ENCODE measurements at regions not wholly inside any gene's neighbourhood (a gene's known extent, or its start where the extent isn't known, plus 50 kb on each side); places are given as distances from the start of the nearest gene placed in this dataset.

DNA sequence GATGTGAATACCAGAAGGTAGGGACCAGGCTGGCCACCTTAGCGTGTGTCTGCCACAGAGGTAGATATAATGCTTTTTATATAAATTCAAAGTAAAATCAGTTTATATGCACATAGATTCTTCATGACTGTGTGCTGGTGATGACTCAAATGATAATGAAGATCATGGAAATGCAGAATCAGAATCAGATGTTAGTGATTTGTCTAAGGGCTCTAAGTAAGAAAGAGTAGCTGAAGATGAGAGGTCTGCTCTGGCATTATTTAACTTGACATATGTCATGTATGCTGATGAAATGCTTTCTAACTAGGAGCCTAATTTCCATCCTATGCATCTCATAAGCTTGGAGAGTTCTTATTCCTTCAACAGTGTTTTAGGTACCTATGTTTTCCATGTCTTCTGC, 50.3 kb upstream of the DPH6 start:
- H3K27me3 ChIP-seq (ENCODE audit: control insufficient read depth, insufficient read depth, low read length) = no peaks in the 10 kb centered on the region
- H3K36me3 ChIP-seq (ENCODE audit: control insufficient read depth, insufficient read depth, low read length) = no peaks in the 10 kb centered on the region
- no peak for FAIRE-seq
- no peak for DNase-seq (ENCODE audit: low read depth)
- TF ChIP-seq, protein P1, sequence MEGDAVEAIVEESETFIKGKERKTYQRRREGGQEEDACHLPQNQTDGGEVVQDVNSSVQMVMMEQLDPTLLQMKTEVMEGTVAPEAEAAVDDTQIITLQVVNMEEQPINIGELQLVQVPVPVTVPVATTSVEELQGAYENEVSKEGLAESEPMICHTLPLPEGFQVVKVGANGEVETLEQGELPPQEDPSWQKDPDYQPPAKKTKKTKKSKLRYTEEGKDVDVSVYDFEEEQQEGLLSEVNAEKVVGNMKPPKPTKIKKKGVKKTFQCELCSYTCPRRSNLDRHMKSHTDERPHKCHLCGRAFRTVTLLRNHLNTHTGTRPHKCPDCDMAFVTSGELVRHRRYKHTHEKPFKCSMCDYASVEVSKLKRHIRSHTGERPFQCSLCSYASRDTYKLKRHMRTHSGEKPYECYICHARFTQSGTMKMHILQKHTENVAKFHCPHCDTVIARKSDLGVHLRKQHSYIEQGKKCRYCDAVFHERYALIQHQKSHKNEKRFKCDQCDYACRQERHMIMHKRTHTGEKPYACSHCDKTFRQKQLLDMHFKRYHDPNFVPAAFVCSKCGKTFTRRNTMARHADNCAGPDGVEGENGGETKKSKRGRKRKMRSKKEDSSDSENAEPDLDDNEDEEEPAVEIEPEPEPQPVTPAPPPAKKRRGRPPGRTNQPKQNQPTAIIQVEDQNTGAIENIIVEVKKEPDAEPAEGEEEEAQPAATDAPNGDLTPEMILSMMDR (IDR thresholded peaks at IDR 0.05; ENCODE audit: insufficient read depth, low read length, severe bottlenecking) = no peak
- no peak overlapping the region for H3K4me3 ChIP-seq (ENCODE audit: low read depth, low read length)

- H3K27me3 ChIP-seq (ENCODE audit: control insufficient read depth, insufficient read depth, low read length) = no peaks in the 10 kb centered on the region
- no peaks in the 10 kb centered on the region for H3K36me3 ChIP-seq (ENCODE audit: control insufficient read depth, insufficient read depth, low read length)
- no peak for DNase-seq (ENCODE audit: low read depth)
- H3K4me3 ChIP-seq (ENCODE audit: low read depth, low read length) = no peak overlapping the region
- FAIRE-seq = no peak
- TF ChIP-seq, protein P1 (IDR thresholded peaks at IDR 0.05; ENCODE audit: insufficient read depth, low read length, severe bottlenecking) = no peak
Observed at GRCh38 chr15:35602836-35603235, 56.9 kb upstream of the DPH6 start.

- no peak overlapping the region for H3K4me3 ChIP-seq (ENCODE audit: low read depth, low read length)
- TF ChIP-seq, protein P1 (IDR thresholded peaks at IDR 0.05; ENCODE audit: insufficient read depth, low read length, severe bottlenecking) = no peak
- FAIRE-seq = no peak
- no peaks in the 10 kb centered on the region for H3K36me3 ChIP-seq (ENCODE audit: control insufficient read depth, insufficient read depth, low read length)
- DNase-seq (ENCODE audit: low read depth) = peak; percentile 75
- H3K27me3 ChIP-seq (ENCODE audit: control insufficient read depth, insufficient read depth, low read length) = no peaks in the 10 kb centered on the region
Observed at GRCh38 chr15:35603301-35603700, 57.3 kb upstream of the DPH6 start.

DNA sequence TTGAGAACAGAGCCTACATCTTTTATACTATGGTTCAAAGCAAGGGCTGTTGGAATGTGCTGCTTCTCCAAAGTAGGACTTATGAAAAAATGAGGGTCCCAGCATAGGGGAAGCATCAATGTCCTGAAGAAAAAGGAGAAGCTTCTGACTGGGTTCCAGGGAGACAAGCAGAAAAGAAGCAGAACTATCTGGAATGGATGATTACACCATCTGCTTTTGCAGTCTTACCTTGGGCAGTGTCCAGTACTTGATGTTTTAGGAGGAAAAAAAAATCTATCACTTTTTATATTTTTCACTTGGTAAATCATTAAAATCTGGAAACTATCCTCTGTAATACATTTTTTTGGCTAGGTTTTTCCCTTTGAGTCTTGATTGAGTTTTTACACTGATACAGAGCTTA, 57.9 kb upstream of the DPH6 start:
- H3K4me3 ChIP-seq (ENCODE audit: low read depth, low read length) = no peak overlapping the region
- H3K36me3 ChIP-seq (ENCODE audit: control insufficient read depth, insufficient read depth, low read length) = no peaks in the 10 kb centered on the region
- DNase-seq (ENCODE audit: low read depth) (no peak), FAIRE-seq (no peak)
- TF ChIP-seq, protein P1 (IDR thresholded peaks at IDR 0.05; ENCODE audit: insufficient read depth, low read length, severe bottlenecking) = no peak
- no peaks in the 10 kb centered on the region for H3K27me3 ChIP-seq (ENCODE audit: control insufficient read depth, insufficient read depth, low read length)

GRCh38 chr15:35605764-35606449, 59.9 kb upstream of the DPH6 start:
- TF ChIP-seq, protein P1 (IDR thresholded peaks at IDR 0.05; ENCODE audit: insufficient read depth, low read length, severe bottlenecking) = no peak
- DNase-seq (ENCODE audit: low read depth) = no peak
- no peak for FAIRE-seq
- Histone ChIP-seq H3K4me3 (ENCODE audit: low read depth, low read length) (no peak overlapping the region), H3K36me3 (ENCODE audit: control insufficient read depth, insufficient read depth, low read length) (no peaks in the 10 kb centered on the region), H3K27me3 (ENCODE audit: control insufficient read depth, insufficient read depth, low read length) (no peaks in the 10 kb centered on the region)

DNA sequence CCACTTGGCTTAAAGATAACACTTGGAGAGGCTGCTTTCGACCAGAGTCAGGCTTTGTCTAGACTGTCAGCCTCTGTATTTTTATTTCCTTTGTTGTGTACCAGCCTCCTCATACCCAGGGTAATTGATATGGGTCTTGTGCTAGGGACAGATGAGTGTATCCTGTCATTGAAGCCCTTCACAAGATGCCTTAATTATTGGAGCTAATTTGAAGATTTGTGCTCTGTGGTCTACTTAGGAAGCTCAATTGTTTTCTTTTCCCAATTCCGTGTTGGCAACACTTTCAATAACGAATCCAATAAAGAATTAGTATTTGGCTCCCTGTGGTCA, 60.5 kb upstream of the DPH6 start:
- Histone ChIP-seq H3K4me3 (ENCODE audit: low read depth, low read length) (no peak overlapping the region), H3K27me3 (ENCODE audit: control insufficient read depth, insufficient read depth, low read length) (no peaks in the 10 kb centered on the region), H3K36me3 (ENCODE audit: control insufficient read depth, insufficient read depth, low read length) (no peaks in the 10 kb centered on the region)
- TF ChIP-seq, protein P1 (IDR thresholded peaks at IDR 0.05; ENCODE audit: insufficient read depth, low read length, severe bottlenecking) = no peak
- FAIRE-seq = no peak
- DNase-seq (ENCODE audit: low read depth) = no peak
